Midbrain (tissue), 1 donor: ENCODE measurements at regions not wholly inside any gene's neighbourhood (a gene's known extent, or its start where the extent isn't known, plus 50 kb on each side); places are given as distances from the start of the nearest gene placed in this dataset.
"Not testable (repeated sequence)": the region's sequence is repeated elsewhere in the genome, so short reads cannot be mapped to it uniquely, and the experiment has no call there.

Experiments
- DNase-seq: peaks from one replicate; lab custom pipeline; 2025; lab: John Stamatoyannopoulos, UW

GRCh38 chr7:24434972-24435371, 138.3 kb upstream of the PALS2 start:
- DNase-seq: no peak

- no peak for DNase-seq
Observed at GRCh38 chr7:24436131-24436920, 136.9 kb upstream of the PALS2 start.

- no peak for DNase-seq
Observed at GRCh38 chr7:24438232-24438631, 135.0 kb upstream of the PALS2 start.

GRCh38 chr7:24439104-24439503, 134.1 kb upstream of the PALS2 start:
- DNase-seq: not testable (repeated sequence)

DNA sequence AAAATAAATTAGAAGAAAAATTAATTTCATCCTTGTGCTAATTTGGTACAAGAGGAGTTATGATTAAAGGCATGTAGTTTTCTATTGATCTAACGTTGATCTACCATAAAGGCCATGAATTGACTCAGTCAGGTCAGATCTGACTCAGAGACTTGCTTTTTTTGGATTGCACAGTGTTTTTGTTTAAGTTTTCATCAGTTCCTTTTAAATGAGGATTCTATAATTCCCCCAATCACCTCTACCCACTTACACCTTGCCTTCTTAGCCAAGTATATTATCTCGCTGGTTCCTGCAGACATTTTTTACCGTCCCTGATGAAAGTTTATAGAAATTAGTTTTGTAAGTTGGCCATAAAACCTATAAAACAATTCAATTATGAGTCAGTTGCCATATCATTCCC, 132.4 kb upstream of the PALS2 start:
- DNase-seq: no peak

DNA sequence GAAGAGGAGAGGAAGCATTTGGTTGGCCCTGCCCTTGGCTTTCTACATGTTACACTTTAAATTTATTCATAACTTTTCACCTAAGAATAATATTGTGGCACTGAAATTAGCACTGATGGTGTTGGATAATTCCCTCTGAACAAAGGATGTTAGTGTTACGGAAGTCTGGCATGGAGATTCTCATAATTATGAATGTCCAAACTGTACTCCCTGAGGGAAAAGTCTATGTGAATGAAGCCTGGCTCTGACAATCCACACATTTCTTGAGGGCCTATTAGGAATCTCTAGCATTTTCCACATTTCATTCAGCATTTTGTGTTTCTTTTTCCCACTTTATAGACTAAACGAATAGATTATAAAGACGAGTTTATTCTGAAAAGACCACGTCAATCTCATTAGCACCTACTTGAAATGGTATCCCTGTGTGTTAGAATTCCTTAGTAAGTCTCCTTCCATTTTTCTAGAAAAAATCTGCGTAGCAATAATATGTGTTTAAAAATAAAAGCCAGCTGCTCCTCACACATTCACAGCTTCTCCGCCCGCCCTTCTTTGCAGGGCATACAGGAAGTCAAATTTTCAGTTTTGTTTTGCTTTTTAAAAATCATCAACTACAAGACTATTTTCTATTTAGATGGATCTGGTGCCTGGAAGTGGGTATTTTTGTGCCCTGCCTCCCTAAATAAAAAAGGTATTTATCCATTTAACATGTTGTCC, 131.8 kb upstream of the PALS2 start:
- no peak for DNase-seq

- DNase-seq: no peak
Observed at GRCh38 chr7:24442170-24442777, 131.0 kb upstream of the PALS2 start.

DNA sequence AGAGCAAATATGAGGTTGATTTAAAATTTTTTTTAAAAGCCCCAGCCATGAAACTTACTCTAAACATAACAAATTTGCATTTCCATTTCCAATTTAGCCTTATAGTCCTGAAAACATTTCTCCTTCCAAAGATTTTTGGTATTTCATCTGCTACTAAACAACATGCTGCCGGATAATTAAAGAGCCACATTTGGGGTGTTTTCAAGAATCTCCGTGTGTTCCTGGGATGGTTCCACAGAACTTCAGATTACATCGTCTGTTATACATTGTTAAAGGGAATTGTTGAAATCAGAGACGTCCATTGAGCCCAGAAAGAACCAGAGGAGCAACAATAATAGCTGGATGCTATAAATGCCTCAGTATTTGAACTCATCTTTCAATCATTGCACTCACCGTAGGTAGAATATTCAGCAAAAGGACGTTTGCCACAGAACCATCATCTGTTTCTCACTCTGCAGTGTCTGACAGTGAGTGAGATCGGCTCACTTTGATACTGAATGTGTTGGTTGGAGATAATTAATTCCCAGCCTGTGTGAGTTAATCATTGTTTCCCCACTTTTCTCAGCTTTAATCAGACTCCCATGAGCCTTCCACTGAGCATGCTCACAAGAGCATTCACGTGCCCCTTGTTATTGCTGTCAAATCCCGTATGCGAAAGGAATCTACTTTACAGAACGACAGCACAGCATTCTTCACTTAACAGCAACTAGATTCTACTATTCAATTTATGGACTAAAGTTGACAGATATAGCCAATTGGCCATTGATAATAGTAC, 128.4 kb upstream of the PALS2 start:
- DNase-seq: no peak

DNA sequence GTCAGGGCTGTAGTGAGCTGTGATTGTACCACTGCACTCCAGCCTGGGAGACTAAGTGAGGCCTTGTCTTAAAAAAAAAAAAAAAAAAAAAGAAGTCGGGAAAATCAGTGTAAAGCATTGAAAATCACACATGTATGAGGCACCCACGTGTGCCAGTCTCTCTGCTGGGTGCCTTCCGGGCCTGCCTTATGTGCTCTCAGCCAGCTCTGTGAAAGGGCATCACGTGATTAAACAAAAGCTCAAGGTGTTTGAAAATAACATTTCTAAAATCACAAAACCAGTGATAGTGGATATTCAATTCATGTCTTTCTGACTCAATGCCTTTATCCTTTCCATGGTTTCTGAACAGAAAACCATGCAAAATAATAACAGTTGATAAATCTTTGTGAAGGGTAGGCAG, 125.2 kb upstream of the PALS2 start:
- no peak for DNase-seq

DNA sequence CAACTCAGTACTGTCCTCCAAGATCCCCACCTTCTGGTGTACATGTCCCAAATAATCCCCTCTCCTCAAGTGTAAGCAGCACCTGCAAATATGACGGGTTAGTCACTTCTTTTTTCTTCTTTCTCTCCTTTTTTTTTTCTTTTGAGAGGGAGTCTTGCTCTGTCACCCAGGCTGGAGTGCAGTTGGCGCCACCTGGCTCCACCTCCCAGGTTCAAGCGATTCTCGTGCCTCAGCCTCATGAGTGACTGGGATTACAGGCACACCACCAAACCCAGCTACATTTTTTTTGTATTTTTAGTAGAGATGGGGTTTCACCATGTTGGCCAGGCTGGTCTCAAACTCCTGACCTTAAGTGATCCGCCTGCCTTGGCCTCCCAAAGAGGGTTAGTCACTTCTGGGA, 123.8 kb upstream of the PALS2 start:
- DNase-seq: not testable (repeated sequence)

DNA sequence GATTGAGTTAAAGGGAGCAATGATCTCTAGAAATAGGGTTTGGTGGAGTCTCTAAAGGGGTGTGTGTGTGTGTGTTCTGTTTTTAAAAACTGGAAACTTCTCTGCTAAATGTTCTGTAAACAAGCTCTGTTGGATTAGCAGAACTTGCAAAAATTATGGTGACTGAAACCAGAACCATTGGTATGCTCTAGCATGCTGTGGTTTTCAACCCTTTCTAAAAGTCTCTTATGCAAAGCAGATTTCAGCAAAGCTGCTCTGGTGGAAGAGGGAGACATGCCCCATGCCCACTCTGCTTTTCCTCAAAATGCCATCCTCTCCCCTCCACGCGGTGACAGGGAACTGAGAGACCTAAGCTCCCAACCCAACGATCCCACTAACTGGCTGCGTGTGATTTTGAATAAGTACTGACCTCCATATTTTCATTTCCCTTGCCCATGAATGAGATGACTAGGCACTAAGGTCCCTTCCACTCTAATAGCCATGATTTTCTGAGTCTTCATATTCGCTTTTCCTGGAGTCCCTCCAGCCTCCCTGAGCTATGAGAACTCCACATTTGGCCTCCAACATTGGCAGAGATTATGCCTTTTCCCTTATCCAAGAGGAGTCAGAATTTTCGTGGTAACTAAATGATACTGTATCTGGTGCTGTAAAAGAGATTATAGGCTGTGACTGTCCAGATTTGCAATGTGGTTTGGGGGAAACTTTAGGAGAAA, 117.3 kb upstream of the PALS2 start:
- no peak for DNase-seq

DNA sequence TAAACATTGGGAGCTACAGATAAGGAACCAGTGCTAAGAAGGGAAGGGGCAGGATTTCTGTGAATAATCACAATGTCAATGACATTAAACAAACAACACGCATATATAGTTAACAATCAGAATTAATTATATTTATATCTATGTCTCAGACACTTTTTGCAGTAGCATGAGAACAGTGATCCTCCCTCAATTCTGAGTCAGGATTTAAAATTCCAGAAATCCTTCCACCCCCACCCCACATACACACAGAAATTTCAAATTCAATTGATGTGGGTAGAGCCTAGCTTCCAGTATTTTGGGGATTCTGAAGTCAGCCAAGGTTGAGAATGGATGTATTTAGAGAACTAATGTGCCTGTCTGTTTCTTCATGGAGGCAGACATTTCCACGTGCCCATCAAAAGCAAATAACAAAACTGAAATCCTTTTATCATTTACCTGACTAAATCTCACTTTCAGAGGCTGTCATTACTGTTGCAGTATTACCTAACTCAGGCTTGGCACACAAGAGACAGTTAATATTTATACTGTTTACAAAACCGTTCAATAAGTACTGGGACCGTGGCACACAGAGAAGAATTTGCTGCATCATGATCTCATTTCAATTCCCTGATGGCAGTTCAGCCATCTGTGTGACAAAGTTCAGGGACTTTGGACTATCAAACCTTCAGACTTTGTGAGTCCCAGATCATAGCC, 116.6 kb upstream of the PALS2 start:
- no peak for DNase-seq

DNA sequence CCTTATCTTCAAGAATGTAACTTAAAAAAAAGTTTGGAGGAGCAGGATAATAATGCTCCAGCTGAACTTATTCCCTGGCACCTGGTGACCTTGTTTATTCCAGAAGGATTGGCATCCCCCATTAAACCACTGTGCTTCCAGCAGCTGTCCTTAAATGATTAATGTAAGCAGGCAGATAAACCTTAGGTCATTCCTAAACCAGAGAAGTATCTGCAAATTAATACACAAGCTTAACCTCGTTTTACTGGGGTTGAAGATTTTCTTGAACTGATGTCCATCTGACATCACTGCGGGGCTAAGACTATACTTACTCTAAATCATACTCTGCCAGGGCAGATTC, 116.1 kb upstream of the PALS2 start:
- DNase-seq: no peak

DNA sequence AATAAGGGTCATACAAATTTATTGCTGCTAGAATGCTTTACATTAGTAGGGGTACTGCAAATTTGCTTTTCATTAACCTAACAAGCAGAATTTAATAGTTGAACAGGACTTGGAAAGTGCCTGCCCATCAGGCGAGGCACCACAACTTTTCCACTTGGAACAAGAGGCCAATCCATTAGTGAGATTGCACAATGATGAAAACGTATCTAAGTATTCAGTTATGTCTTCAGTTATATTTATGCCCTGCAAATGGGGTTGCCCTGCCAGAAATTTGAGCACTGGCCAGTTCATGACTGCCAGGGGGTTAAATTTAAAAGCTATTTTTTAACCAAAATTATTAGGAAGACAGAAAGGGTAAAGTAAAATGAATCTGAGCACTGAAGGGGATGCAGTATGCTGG, 111.1 kb upstream of the PALS2 start:
- no peak for DNase-seq

GRCh38 chr7:24462984-24463383, 110.3 kb upstream of the PALS2 start:
- DNase-seq: no peak

DNA sequence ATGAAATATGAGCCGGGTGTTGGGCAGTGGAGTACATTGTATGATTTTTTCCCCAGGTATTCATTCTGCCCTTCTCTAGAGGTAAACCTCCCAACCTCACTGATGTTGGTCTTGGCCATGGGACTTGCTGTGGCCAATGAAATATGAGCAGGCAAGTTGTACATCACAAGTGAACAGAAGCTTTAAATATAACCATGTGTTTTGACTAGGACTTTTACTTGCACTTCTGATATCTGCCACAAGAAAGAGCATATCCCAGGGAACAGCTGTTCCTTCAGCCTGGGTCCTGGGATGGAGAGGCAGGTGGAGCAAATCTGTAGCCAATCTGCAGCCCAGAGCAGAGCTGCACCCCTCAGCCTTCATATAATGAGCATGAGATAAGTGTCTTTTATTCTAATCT, 109.8 kb upstream of the PALS2 start:
- DNase-seq: no peak

- no peak for DNase-seq
Observed at GRCh38 chr7:24464861-24465260, 108.4 kb upstream of the PALS2 start.

GRCh38 chr7:24466168-24466768, 107.0 kb upstream of the PALS2 start:
- DNase-seq: no peak

DNA sequence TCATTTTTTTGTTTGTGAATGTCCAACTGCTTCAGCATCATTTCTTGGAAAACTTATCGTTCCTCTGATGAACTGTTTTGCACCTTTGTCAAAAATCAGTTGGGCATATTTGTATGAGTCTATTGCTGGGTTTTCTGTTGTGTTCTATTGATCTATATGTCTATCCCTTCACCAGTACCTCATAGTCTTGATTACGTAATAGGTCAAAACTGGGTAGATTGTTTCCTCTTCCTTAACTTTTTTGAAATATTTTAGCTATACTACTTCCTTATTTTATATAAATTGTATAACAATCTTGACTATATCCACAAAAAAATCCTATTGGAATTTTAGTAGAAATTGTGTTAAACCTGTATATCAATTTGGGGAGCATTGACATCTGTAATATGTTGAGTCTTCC, 104.1 kb upstream of the PALS2 start:
- DNase-seq: no peak

- no peak for DNase-seq
Observed at GRCh38 chr7:24472093-24472492, 101.2 kb upstream of the PALS2 start.
